NCI-H510A (cell line): ENCODE measurements at regions not wholly inside any gene's neighbourhood (a gene's known extent, or its start where the extent isn't known, plus 50 kb on each side); places are given as distances from the start of the nearest gene placed in this dataset.

Experiments used
- DNase-seq: peaks from one replicate; lab custom pipeline; 2025; lab: John Stamatoyannopoulos, UW

DNA sequence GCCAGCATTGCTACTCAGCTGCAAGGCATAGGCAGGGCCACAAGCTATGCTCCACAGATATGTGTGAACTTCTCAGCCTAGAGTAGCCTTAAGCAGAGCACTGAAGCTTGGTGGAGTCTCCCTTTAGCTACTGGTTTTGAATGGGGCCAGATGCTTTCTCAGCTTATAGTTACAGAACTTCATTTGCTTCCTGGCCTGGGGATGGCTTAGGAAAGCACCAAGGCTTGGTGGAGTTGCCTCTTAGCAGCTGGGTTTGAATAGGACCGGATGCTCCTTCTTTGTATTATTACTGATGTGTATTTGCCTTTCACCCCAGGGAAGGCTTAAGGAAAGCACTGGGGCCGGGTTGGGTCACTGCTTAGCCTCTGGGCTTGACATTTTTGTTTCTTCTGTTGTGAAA, 497.8 kb upstream of the SEMA6A start:
- DNase-seq: no peak

DNA sequence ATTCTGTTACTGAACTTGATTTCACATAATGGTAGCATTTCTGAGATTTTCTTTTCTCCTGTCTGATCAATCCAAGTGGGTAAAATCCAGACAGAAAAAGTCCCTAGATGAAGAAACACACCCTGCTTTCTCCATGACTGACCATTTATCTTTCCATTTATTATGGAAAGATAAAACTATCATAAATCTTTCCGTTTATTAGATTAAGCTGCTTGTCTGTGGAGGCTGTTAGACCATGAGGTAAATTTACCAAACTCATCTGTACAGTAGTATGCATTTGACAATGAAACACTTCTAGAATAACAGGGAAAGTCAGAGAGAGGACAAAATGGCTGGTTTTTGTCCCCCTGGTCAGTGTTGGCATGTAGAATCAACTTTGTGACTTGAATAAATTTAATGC, 491.2 kb upstream of the SEMA6A start:
- DNase-seq: no peak

GRCh38 chr5:117065161-117065560, 490.5 kb upstream of the SEMA6A start:
- DNase-seq: no peak

- DNase-seq: no peak
Measured at GRCh38 chr5:117060099-117060498, 485.5 kb upstream of the SEMA6A start.

- DNase-seq: no peak
Measured at GRCh38 chr5:117058740-117059139, 484.1 kb upstream of the SEMA6A start.

- DNase-seq: no peak
Measured at GRCh38 chr5:117055517-117055916, 480.9 kb upstream of the SEMA6A start.

DNA sequence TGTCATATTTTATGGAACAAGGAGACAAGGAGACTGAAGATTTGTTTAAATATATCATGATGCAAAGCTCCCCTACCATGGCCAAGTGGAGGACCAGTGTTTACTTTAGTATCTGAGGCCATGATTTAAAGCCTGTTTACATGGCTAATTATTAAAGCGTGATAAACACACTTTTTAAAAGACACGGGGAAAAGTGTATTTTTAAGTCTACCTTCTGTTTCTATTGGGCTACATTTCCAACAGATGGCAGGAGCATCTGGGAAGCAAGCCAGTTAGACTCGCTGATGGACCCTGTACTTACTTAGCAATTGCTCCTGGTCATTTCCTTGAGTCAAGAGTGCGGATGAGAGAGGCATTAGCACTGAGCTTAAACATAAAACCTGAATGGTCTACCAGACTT, 480.3 kb upstream of the SEMA6A start:
- DNase-seq: no peak

DNA sequence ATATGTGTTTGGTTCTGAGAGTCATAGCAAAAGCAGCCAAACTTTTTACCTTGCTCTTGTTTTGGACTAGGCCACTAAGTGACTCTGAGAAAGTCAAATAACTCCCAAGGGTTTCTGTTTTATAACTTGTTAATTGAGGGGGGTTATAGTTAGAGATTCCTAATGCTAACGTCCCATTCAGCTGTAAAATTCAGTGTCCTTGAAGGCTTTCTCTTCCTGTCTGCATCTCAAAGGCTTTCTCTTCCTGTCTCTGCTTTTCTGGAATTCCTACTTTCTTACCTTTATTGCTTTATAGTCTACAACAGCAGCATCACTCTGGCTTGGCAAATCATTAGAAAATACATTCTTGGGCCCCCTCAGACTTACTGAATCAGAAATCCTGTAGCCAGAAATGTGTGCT, 479.5 kb upstream of the SEMA6A start:
- DNase-seq: no peak

DNA sequence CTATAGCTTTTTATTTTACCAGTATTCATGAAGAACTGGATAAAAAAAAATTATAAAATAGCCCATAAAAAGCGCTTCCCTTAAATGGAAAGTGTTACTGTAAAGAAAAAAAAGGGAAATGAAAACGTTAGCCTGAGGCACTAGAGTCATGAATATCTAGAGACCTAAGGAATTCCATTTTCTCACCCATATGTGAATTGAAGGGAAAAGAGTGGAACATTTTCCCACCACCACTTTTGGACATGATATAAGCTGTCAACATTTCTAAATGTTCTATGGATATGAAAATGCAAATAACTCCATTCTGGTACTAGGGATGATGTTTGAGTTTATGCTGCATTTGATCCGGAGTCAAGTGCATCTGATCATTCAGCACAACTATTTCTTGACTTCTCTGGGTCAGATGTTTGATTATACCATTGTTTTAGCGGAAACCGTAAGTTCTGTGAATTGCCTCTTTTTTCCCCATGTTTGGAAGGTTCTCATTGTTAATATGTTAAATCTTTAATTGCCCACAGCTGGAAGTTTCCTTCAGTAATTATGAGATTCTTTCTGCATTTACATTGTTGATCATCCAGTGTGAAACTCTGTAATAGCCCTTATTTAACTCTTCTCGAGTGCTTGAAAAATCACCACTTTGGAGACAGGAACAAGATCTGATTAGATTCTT, 467.4 kb upstream of the SEMA6A start:
- DNase-seq: no peak

DNA sequence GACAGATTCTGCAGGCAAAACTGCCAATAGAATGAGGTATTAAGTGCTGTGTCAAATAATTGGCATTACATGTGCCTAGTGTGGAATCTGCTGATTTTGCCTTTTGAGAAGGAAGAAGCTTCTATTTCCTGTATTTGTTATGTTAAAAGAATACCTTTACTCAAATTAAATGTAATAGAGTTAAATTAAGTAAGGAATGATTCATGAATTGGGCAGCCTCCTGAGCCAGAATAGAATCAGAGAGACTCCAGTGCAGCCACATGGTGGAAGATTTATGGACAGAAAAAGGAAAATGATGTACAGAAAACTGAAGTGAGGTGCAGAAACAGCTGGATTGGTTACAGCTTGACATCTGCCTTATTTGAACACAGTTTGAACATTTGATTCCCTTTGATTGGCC, 464.4 kb upstream of the SEMA6A start:
- DNase-seq: no peak

DNA sequence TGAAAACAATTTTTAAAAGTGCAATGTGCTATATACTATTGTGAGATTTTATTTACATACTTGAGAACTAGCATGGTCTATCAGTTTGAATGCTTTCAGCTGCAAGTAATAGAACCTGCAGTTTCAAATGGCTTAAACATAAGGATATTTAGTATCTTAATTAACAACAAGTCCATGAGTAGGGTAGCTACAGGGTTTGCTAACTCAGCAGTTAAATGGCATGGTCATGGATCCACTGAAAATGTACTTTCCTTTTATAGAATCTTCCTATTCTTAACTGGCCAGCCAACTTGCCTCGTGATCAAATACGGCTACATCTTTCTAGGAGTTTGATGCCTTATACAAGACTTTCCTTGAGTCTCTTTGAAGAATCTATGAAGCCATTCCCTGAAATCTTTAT, 452.8 kb upstream of the SEMA6A start:
- DNase-seq: no peak

GRCh38 chr5:117020999-117021398, 446.4 kb upstream of the SEMA6A start:
- DNase-seq: no peak

DNA sequence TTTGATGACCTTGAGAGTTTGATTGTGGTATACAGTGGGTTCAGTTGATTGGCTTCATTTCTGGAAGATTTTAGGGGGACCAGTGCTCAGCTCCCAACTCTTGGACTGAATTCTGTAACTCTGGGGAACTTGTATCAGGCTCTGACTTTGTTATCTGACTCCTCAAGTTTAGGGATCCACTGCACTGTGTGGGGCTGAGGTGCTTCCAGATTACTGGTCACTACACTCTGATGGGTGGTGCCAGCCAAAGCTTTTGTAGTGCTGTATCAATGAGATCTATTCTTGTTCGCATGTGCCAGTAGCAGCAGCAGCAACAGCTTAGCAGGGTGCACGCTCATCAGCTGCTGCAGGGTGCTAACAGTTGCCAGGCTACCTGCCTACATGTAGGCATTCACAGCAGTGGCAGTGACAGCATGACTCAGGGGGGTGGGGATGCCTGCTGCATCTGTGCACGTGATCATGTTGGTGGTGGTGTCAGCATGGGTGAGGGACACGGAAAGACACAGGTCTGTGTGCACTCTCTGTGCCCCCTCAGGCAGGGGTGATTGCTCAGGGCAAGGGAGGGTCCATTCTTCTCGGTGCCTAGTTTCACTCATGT, 438.8 kb upstream of the SEMA6A start:
- no peak for DNase-seq

GRCh38 chr5:117010574-117010973, 436.0 kb upstream of the SEMA6A start:
- no peak for DNase-seq

GRCh38 chr5:116998024-116998423, 423.4 kb upstream of the SEMA6A start:
- DNase-seq: no peak

GRCh38 chr5:116992681-116993080, 418.1 kb upstream of the SEMA6A start:
- no peak for DNase-seq

- no peak for DNase-seq
Measured at GRCh38 chr5:116989995-116990394, 415.4 kb upstream of the SEMA6A start.

DNA sequence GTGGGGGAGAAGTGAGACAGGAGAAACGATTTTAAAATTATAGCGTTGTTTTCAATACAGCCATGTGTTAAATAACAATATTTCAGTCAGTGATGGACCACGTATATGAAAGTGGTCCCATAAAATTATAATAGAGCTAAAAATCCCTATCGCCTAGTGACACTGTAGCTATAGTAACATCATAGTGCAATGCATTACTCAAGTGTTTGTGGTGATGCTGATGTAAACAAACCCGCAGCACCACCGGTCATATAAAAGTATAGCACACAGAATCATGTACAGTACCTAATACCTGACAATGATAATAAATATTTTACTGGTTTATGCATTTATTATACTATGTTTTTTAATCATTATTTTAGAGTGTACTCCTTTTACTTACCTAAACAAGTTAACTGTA, 407.4 kb upstream of the SEMA6A start:
- no peak for DNase-seq

GRCh38 chr5:116980581-116980980, 406.0 kb upstream of the SEMA6A start:
- DNase-seq: no peak

GRCh38 chr5:116976767-116977166, 402.1 kb upstream of the SEMA6A start:
- no peak for DNase-seq

DNA sequence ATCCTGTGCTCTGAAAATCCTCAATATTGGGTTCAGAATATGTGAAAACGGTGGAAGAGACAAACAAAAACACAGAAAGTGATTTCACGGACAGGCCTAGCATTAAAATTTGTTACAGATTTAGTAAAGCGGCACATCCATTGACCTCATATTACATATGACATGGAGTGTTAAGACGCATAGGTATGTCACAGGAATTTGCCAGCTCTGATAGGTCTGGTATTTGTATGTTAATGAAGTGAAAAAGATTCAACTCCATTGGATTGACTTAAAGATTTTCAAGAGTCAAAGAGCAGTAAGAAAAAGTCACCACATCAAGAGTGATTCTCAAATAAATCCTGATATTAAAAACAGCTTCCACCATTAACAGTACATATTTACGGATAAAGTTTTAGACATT, 396.5 kb upstream of the SEMA6A start:
- no peak for DNase-seq

- no peak for DNase-seq
Measured at GRCh38 chr5:116970318-116970717, 395.7 kb upstream of the SEMA6A start.

DNA sequence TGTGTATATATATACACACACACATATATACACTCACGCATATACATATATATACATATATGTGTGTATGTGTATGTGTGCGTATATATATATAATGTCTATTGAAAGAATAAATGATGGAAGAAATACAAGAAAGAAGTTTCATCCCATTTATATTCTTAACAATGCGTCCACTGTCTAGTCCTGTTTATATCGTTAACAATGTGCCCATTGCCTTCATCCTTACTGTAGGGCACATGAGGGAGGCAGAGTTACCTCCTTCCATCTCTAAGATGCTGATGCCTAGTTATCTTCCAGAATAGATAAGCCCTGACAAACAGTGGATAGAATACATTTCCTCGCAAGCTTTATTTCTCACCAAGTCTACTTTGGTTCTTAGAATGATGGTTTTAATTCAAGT, 389.8 kb upstream of the SEMA6A start:
- no peak for DNase-seq

DNA sequence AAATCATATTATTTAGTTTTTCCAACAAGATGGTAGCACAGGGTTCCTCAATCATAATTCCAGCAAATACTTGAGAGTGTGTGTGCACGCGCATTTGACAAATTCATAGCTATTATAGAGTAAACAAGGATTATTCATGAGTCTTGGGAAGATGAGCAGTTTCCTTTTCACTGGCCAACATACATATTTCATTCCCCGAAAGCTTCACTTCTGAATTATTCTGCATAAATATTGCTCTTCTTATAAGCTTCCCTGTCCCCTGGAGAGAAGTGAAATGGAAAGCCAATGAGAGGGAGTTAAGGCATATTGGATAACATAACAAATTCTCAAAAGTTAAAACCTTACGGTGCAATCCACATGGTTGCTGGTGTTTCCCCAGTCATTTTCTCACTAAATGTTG, 386.4 kb upstream of the SEMA6A start:
- DNase-seq: no peak
